H9 (cell line): ENCODE measurements at regions not wholly inside any gene's neighbourhood (a gene's known extent, or its start where the extent isn't known, plus 50 kb on each side); places are given as distances from the start of the nearest gene placed in this dataset.

Experiments used
- DNase-seq: peaks from one replicate; pipeline ENCODE4 v3.0.0-alpha.2; 2017
- H2AFZ ChIP-seq: one replicate; pipeline ENCODE4 v1.6.1; 2013; ENCODE audit warnings: mild to moderate bottlenecking, low read length, control low read depth, moderate library complexity
- H2AK5ac ChIP-seq: 2 replicates; pipeline ENCODE4 v1.6.1; 2013; ENCODE audit warnings: low read length, control low read depth, mixed read lengths; ENCODE audit not compliant: insufficient read length
- H2BK120ac ChIP-seq: one replicate; pipeline ENCODE4 v1.6.1; 2013; ENCODE audit warnings: low read depth, mild to moderate bottlenecking, low read length, control low read depth, inconsistent platforms; ENCODE audit not compliant: poor library complexity, severe bottlenecking
- H2BK12ac ChIP-seq: 2 replicates; pipeline ENCODE4 v1.6.1; 2013; ENCODE audit warnings: low read length, control low read depth, mixed read lengths, low read depth; ENCODE audit not compliant: insufficient read length
- H2BK15ac ChIP-seq: 2 replicates; pipeline ENCODE4 v1.6.1; 2013; ENCODE audit warnings: low read depth, low read length, control low read depth
- H2BK20ac ChIP-seq: one replicate; pipeline ENCODE4 v1.6.1; 2013; ENCODE audit warnings: low read depth, mild to moderate bottlenecking, low read length, control low read depth, inconsistent platforms; ENCODE audit not compliant: poor library complexity, severe bottlenecking
- H2BK5ac ChIP-seq: 2 replicates; pipeline ENCODE4 v1.6.1; 2013; ENCODE audit warnings: low read length, control low read depth, mixed read lengths; ENCODE audit not compliant: insufficient read length
- H3K14ac ChIP-seq: 2 replicates; pipeline ENCODE4 v1.6.1; 2013; ENCODE audit warnings: low read length, control low read depth; ENCODE audit not compliant: insufficient read depth
- H3K18ac ChIP-seq: 2 replicates; pipeline ENCODE4 v1.6.1; 2013; ENCODE audit warnings: low read depth, mild to moderate bottlenecking, mixed read lengths, low read length, control low read depth; ENCODE audit not compliant: insufficient read length
- H3K23ac ChIP-seq: 2 replicates; pipeline ENCODE4 v1.6.1; 2013; ENCODE audit warnings: low read length, control low read depth, mixed read lengths, low read depth; ENCODE audit not compliant: insufficient read length
- H3K23me2 ChIP-seq: 2 replicates; pipeline ENCODE4 v1.6.1; 2013; ENCODE audit warnings: low read depth, mild to moderate bottlenecking, mixed read lengths, low read length, control low read depth; ENCODE audit not compliant: insufficient read length, poor library complexity, severe bottlenecking
- H3K27ac ChIP-seq: 2 replicates; pipeline ENCODE4 v1.5.1; 2013; ENCODE audit warnings: low read length, control low read depth, mixed read lengths, low read depth; ENCODE audit not compliant: insufficient read length
- H3K27me3 ChIP-seq: 2 replicates; pipeline ENCODE4 v1.6.1; 2013; ENCODE audit warnings: low read length, control low read depth, inconsistent platforms; ENCODE audit not compliant: insufficient read depth
- H3K4ac ChIP-seq: 2 replicates; pipeline ENCODE4 v1.6.1; 2013; ENCODE audit warnings: low read depth, mild to moderate bottlenecking, control low read depth, inconsistent platforms, low read length, moderate library complexity
- H3K4me1 ChIP-seq: 2 replicates; pipeline ENCODE4 v1.6.1; 2013; ENCODE audit warnings: low read length, control low read depth, inconsistent platforms; ENCODE audit not compliant: insufficient read depth
- H3K4me2 ChIP-seq: 2 replicates; pipeline ENCODE4 v1.6.1; 2013; ENCODE audit warnings: low read length, control low read depth, mixed read lengths; ENCODE audit not compliant: insufficient read length, insufficient read depth
- H3K56ac ChIP-seq: 2 replicates; pipeline ENCODE4 v1.6.1; 2013; ENCODE audit warnings: low read depth, mild to moderate bottlenecking, mixed read lengths, low read length, control low read depth; ENCODE audit not compliant: insufficient read length
- H3K79me1 ChIP-seq: 2 replicates; pipeline ENCODE4 v1.6.1; 2013; ENCODE audit warnings: low read depth, mild to moderate bottlenecking, moderate library complexity, low read length, control low read depth, inconsistent platforms; ENCODE audit not compliant: insufficient read depth, poor library complexity, severe bottlenecking
- H3K79me2 ChIP-seq: 2 replicates; pipeline ENCODE4 v1.6.1; 2013; ENCODE audit warnings: low read length, control low read depth, inconsistent platforms; ENCODE audit not compliant: insufficient read depth
- H3K9ac ChIP-seq: 2 replicates; pipeline ENCODE4 v1.6.1; 2013; ENCODE audit warnings: low read length, control low read depth, mixed read lengths; ENCODE audit not compliant: insufficient read length; ENCODE audit errors: extremely low read depth
- H3K9me3 ChIP-seq: one replicate; pipeline ENCODE4 v1.6.1; 2013; ENCODE audit warnings: low read depth, low read length, inconsistent platforms; ENCODE audit not compliant: control insufficient read depth
- H3T11ph ChIP-seq: one replicate; pipeline ENCODE4 v1.6.1; 2013; ENCODE audit warnings: mild to moderate bottlenecking, low read length, control low read depth, inconsistent platforms
- H4K20me1 ChIP-seq: one replicate; pipeline ENCODE4 v1.6.1; 2013; ENCODE audit not compliant: control insufficient read depth, insufficient read length, insufficient read depth
- H4K5ac ChIP-seq: 2 replicates; pipeline ENCODE4 v1.6.1; 2013; ENCODE audit warnings: low read depth, mild to moderate bottlenecking, mixed read lengths, low read length, control low read depth; ENCODE audit not compliant: insufficient read length
- H4K8ac ChIP-seq: replicated peaks from 2 replicates; pipeline ENCODE4 v1.6.1; 2013; ENCODE audit warnings: low read length, control low read depth, mixed read lengths, low read depth; ENCODE audit not compliant: insufficient read length
- H4K91ac ChIP-seq: 2 replicates; pipeline ENCODE4 v1.6.1; 2013; ENCODE audit warnings: low read depth, mild to moderate bottlenecking, moderate library complexity, mixed read lengths, low read length, control low read depth; ENCODE audit not compliant: insufficient read length
- H3K27ac Mint-ChIP-seq, 3 experiments: 2 replicates in 2 of 3; 3 replicates in 1 of 3; pipeline ENCODE4 v1.8.0; 2020 to 2021; ENCODE audit warnings: mixed read lengths in 3 of 3, mild to moderate bottlenecking in 1 of 3, moderate library complexity in 1 of 3
- H3K27me3 Mint-ChIP-seq: 2 replicates; pipeline ENCODE4 v1.8.0; 2021; ENCODE audit warnings: low read depth, mild to moderate bottlenecking, moderate library complexity, mixed read lengths
- H3K36me3 Mint-ChIP-seq, 3 experiments: 2 replicates in 2 of 3; 3 replicates in 1 of 3; pipeline ENCODE4 v1.8.0; 2020 to 2021; ENCODE audit warnings: low read depth in 3 of 3, mixed read lengths in 3 of 3; ENCODE audit not compliant: insufficient read depth in 1 of 3
- H3K4me1 Mint-ChIP-seq, 2 experiments: 2 replicates each; pipeline ENCODE4 v1.8.0; 2020; ENCODE audit warnings: mixed read lengths in 2 of 2
- H3K4me3 Mint-ChIP-seq, 2 experiments: 2 replicates in 1 of 2; 3 replicates in 1 of 2; pipeline ENCODE4 v1.8.0; 2020 to 2021; ENCODE audit warnings: mild to moderate bottlenecking in 2 of 2, mixed read lengths in 2 of 2, moderate library complexity in 1 of 2
- H3K9me3 Mint-ChIP-seq, 2 experiments: 2 replicates in 1 of 2; 3 replicates in 1 of 2; pipeline ENCODE4 v1.8.0; 2020; ENCODE audit warnings: mild to moderate bottlenecking in 2 of 2, mixed read lengths in 2 of 2, moderate library complexity in 1 of 2
- WGBS: extraction: QIAGEN DNeasy Blood & Tissue Kit; methylation state at CpG from one replicate; pipeline ENCODE4 v1.1.7; 2013; ENCODE audit warnings: missing lambda C conversion rate, low lambda C conversion rate, mixed read lengths; ENCODE audit not compliant: insufficient read length; ENCODE audit errors: extremely low coverage; 5-methylcytosine and 5-hydroxymethylcytosine counted together
- TF ChIP-seq, protein P1 (sequence below): fragments of 200-600 bp; sonication (generic); conservative IDR thresholded peaks from 3 replicates; pipeline ENCODE4 v1.8.0; 2021; ENCODE audit warnings: antibody characterized with exemption, mild to moderate bottlenecking

DNA sequence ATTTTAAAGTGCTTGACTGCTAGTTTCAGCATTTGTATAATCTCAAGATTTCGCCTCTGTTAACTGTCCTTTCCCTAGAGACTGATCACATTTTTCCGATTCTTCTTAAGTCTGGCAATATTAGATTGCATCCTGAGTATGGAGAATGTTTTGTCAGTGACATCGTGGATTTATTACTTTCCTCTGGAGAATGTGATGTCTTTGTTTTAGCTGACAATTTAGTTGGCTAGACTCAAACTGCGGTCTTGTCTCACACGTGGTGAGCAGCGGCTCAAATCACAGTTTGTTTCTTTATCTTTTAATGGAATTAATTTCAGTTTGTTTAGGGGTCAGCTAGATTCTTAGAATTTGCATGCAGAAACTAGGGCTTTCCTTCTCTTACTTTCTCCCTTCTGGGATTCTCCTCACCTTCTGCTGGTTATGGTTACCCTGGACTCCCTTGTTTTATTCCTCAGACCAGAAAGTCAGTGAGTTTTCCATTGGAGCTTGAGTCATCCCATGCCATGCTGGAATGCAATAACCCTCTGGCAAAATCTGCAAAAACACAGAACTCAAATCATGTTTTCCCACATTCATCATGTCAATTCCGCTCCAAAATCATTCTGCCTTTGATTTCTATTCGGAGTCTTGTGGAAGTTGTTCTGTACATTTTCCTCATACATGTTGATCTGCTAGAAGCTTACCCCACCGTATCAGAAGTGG, 327.2 kb upstream of the TRIB2 start:
- Histone ChIP-seq H3T11ph (no peak overlapping the region), H4K20me1 (no peaks in the 10 kb centered on the region), H3K79me1 (no peaks in the 10 kb centered on the region), H4K91ac (no peak overlapping the region), H3K27ac (no peak overlapping the region), H2BK15ac (no peak overlapping the region), H3K18ac (no peak overlapping the region), H3K23ac (no peak overlapping the region), H2AFZ (no peak overlapping the region), H3K56ac (no peak overlapping the region), H4K5ac (no peak overlapping the region), H3K4me1 (no peaks in the 10 kb centered on the region), H3K14ac (no peak overlapping the region), H3K23me2 (no peaks in the 10 kb centered on the region), H3K79me2 (no peaks in the 10 kb centered on the region), H3K27me3 (no peaks in the 10 kb centered on the region), H3K4ac (no peak overlapping the region), H3K4me2 (no peak overlapping the region), H2BK20ac (no peak overlapping the region), H2BK12ac (no peak overlapping the region), H2BK120ac (no peak overlapping the region), H3K9ac (no peak overlapping the region), H4K8ac (no peak overlapping the region), H2AK5ac (no peak overlapping the region), H3K9me3 (no peaks in the 10 kb centered on the region), H2BK5ac (no peak overlapping the region)
- H3K27ac Mint-ChIP-seq: no peak overlapping the region
- no peak overlapping the region for H3K4me3 Mint-ChIP-seq
- H3K4me1 Mint-ChIP-seq: no peaks in the 10 kb centered on the region
- TF ChIP-seq, protein P1, sequence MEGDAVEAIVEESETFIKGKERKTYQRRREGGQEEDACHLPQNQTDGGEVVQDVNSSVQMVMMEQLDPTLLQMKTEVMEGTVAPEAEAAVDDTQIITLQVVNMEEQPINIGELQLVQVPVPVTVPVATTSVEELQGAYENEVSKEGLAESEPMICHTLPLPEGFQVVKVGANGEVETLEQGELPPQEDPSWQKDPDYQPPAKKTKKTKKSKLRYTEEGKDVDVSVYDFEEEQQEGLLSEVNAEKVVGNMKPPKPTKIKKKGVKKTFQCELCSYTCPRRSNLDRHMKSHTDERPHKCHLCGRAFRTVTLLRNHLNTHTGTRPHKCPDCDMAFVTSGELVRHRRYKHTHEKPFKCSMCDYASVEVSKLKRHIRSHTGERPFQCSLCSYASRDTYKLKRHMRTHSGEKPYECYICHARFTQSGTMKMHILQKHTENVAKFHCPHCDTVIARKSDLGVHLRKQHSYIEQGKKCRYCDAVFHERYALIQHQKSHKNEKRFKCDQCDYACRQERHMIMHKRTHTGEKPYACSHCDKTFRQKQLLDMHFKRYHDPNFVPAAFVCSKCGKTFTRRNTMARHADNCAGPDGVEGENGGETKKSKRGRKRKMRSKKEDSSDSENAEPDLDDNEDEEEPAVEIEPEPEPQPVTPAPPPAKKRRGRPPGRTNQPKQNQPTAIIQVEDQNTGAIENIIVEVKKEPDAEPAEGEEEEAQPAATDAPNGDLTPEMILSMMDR: no peak
- peaks cover 0 to 2% of the 10 kb centered on the region in 2 experiments; a peak in 1 of 5 replicates for H3K9me3 Mint-ChIP-seq
- DNase-seq: no peak
- WGBS: no CpG with 5 or more reads among the region's 9 CpGs
- H3K36me3 Mint-ChIP-seq: peaks cover 0 to 4% (median 0%) of the 10 kb centered on the region in 3 experiments; a peak in 1 of 7 replicates
- H3K27me3 Mint-ChIP-seq: no peaks in the 10 kb centered on the region
